GM12872 (cell line): ENCODE measurements at regions not wholly inside any gene's neighbourhood (a gene's known extent, or its start where the extent isn't known, plus 50 kb on each side); places are given as distances from the start of the nearest gene placed in this dataset.

Source experiments
- TF ChIP-seq, protein P1 (sequence below): IDR thresholded peaks from 3 replicates; pipeline ENCODE4 v1.5.1; 2011; ENCODE audit warnings: low read depth, mild to moderate bottlenecking, low read length, moderate library complexity; ENCODE audit not compliant: insufficient read depth

DNA sequence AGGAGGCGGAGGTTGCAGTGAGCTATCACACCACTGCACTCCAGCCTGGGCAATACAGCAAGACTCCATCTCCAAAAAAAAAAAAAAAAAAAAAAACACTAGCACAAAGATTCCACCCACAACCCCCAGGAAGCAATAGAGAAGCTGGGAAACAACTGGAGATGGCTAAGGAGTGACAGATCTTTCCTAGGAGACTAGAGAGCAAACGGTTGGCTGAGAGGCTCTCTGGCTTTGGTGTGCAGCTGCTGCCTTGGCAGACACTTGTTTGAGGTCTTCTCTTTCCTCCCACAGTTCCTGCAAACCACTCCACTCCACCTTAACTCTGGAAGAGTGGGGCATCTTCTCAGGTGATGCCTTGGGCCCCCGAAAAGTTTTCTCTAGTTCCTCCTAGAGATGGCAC is 78.5 kb upstream of the LANCL2 start:
- TF ChIP-seq, protein P1, sequence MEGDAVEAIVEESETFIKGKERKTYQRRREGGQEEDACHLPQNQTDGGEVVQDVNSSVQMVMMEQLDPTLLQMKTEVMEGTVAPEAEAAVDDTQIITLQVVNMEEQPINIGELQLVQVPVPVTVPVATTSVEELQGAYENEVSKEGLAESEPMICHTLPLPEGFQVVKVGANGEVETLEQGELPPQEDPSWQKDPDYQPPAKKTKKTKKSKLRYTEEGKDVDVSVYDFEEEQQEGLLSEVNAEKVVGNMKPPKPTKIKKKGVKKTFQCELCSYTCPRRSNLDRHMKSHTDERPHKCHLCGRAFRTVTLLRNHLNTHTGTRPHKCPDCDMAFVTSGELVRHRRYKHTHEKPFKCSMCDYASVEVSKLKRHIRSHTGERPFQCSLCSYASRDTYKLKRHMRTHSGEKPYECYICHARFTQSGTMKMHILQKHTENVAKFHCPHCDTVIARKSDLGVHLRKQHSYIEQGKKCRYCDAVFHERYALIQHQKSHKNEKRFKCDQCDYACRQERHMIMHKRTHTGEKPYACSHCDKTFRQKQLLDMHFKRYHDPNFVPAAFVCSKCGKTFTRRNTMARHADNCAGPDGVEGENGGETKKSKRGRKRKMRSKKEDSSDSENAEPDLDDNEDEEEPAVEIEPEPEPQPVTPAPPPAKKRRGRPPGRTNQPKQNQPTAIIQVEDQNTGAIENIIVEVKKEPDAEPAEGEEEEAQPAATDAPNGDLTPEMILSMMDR: no peak

DNA sequence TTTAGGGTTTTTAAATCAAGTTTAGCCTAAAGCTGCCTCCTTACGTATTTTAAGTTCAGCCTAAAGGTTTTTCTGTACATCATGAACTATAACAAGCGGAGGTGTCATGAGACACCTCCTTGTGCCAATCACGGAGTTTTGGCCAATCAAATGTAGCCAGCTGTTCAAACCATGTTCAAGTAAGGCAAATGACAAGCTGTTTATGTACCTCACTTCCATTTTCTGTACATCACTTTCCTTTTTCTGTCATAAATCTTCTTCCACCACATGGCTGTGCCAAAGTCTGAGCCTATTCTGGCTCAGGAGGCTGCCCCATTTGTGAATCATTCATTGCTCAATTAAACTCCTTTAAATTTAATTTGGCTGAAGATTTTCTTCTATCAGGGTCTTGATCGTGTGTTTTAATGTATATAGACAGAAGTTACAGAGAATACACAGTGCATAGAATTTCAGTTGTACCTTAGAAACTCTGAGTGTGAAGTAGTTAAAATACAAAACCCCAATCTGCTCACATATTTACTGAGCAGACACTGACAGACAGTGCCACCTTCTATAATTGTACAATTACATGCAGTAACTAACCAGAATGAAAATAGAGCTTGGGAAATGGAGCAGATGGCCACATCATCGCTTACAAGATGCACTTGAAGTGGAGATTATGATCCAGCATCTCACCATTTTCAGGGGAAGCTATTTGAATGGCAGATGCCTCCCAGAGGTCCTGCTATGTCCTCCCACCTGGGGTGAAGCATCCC is 76.9 kb upstream of the LANCL2 start:
- TF ChIP-seq, protein P1: no peak

DNA sequence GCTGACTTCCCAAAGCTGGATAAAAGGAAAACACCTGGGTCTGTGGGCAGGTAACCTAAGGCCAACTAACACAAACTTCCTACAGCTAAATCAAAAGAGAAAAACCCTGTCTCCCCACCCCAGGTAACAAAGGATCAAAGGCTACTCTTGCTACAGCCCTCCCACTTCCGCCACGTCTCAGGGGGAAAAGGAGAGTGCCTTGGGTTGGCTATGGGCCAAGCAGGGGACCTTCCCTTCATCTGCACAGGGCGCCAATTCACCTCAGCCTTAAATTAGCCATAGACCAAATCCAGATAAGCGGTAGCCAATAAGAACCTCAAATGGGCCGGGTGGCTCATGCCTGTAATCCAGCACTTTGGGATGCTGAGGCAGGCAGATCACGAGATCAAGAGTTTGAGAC is 69.1 kb upstream of the LANCL2 start:
- TF ChIP-seq, protein P1: no peak

DNA sequence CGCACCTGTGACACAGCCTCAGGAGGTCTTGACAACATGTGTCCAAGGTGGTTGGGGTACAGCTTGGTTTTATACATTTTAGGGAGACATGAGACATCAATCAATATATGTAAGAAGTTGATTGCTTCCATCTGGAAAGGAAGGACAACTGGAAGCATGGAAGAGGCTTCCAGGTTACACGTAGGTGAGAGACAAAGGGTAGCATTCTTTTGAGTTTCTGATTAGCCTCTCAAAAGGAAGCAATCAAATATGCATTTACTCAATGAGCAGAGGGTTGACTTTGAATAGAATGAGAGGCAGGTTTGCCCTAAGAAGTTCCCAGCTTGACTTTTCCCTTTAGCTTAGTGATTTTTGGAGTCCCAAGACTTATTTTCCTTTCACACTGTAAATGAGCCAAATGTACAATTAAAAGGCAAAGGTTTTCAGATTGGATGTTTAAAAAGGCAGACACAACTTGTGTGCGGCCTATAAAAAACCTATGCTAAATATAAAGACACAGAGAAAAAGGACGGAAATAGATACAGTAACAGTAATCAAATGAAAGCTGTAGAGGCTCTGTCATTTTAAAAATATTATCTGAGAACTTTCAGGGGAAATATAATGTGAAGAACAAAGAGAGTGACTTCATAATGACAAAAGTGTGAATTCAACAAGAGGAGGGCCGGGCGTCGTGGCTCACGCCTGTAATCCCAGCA is 65.7 kb upstream of the LANCL2 start:
- TF ChIP-seq, protein P1: no peak

DNA sequence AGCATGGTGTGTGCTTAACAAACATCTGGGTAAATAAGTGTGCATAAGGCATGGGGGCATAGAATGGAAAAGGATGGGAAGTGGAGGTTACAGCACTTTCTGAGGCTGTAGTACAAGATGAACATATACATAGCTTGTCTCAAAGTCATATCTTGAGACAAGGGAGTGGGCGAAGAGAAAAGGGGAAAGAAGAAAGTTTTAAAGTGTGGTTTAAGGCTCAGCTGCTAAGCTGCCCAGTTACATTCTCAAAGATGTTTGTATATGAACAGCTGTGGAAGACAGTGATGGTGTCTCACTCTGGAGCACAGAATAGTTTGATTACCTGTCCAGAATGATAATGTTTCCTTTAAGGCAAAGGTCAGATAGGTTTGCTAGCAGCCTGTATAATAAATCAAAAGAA is 61.9 kb upstream of the LANCL2 start:
- TF ChIP-seq, protein P1: no peak

DNA sequence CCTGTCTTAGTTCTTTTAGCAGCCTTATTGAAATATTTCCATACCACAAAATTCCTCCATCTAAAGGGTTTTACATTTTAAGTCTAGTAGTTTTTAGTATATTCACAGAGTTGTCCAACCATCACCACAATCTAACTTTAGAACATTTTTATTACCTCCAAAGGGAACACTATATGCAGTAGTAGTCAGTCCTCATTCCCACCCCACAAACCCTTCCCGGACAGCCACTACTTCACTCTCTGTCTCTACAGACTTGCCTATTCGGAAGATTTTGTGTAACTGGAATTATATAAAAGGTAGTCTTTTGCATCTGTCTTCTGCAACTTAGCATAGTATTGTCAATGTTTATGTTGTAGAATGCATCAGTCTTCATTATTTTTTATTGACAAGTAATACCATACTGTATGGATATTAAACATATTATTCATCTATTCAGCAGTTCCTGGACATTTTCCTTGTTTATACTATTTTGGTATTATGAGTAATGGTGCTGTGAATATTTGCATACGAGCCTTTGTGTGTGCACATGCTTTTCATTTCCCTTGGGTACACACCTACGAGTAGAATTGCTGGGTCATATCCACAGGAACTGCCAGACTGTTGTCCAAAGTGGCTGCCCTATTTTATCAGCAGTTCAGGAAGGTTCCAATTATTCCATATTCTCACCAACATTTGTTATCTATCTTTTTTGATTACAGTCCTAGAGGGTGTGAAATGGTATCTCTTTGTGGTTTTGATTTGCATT is 60.9 kb upstream of the LANCL2 start:
- TF ChIP-seq, protein P1: no peak

DNA sequence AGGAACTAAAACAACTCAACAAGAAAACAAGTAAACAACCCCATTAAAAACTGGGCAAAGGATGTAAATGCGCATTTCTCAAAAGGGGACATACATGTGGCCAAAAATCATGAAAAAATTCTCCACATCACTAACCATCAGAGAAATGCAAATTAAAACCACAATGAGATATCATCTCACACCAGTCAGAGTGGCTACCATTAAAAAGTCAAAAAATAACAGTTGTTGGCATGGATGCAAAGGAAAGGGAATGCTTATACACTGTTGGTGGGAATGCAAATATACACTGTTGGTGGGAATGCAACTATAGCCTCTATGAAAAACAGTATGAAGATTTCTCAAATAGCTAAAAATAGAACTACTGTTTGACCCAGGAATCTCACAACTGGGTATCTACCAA is 60.0 kb upstream of the LANCL2 start:
- TF ChIP-seq, protein P1: no peak
